ENCODE measurements at regions not wholly inside any gene's neighbourhood (a gene's known extent, or its start where the extent isn't known, plus 50 kb on each side); places are given as distances from the start of the nearest gene placed in this dataset.

GRCh38 chr3:181432992-181433391, 278.7 kb upstream of the SOX2 start:
- no peak for DNase-seq (ENCODE audit: low read depth)
- no peak overlapping the region for H3K4me3 ChIP-seq (replicated peaks; ENCODE audit: low read depth, low read length)
- no peak for TF ChIP-seq CTCF (IDR thresholded peaks at IDR 0.05; ENCODE audit: low read length, missing control alignments)

DNA sequence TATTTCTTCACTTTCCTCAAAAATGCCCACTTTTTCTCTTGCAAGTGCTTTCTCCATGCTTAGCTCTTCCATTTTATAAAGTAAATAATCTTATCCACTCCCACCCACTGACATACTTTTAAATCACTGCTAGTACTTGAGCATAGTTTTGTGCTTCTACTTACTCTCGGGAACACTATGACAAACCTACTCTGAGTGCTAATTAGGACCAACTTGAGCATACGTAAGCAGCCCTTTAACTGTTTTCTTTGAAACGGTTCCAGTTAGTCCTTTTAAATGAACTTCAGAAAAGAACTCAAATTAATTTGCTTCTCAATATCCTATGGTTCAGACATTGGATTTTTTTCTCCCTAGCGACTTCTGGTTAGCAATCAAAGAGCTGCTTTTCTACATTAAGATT, 280.0 kb upstream of the SOX2 start:
- DNase-seq (ENCODE audit: low read depth), result no peak
- no peak for TF ChIP-seq CTCF (IDR thresholded peaks at IDR 0.05; ENCODE audit: low read length, missing control alignments)
- H3K4me3 ChIP-seq (replicated peaks; ENCODE audit: low read depth, low read length), result no peak overlapping the region

DNA sequence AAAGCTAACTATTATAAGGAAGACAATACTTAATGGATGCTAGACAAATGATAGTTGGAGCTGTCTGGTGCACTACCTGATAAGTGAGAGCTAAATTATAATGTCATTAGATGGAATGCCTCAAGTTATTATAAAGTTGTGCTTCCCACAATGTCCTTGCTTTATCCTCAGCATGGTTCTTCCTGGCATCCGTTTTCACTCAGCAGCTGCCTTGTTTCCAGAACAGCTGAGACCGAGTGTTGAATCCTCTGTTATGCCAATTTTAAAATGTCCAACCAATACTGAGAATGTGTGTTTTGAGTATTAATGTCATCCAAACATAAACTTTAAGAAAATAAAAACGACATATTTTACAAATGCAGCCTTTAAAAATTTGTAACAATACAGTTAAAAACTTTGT, 286.7 kb upstream of the SOX2 start:
- DNase-seq (ENCODE audit: low read depth), result no peak
- TF ChIP-seq CTCF (IDR thresholded peaks at IDR 0.05; ENCODE audit: low read length, missing control alignments), result no peak
- no peak overlapping the region for H3K4me3 ChIP-seq (replicated peaks; ENCODE audit: low read depth, low read length)

GRCh38 chr3:181418233-181418632, 293.5 kb upstream of the SOX2 start:
- TF ChIP-seq CTCF (IDR thresholded peaks at IDR 0.05; ENCODE audit: low read length, missing control alignments), result no peak
- H3K4me3 ChIP-seq (replicated peaks; ENCODE audit: low read depth, low read length), result no peak overlapping the region

DNA sequence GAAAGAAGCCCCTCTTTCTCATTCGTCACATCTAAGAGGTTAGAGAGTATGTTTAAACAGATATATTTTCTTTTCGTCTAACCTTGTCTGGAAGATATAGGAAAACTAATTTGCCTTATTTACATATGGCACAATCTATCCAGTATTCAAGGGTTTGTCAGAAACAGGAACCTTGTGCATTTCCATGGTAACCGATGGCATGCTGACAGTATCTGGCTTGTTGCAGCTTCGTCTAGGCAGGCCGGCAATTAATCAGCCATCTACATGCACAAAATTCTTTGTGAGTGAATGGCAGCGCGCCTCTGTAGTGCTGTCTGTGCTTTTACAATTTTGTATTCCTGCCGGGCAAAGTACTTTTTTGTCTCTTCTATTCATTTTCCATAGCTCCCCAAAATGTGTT, 294.0 kb upstream of the SOX2 start:
- no peak overlapping the region for H3K4me3 ChIP-seq (replicated peaks; ENCODE audit: low read depth, low read length)
- no peak for DNase-seq (ENCODE audit: low read depth)
- TF ChIP-seq CTCF (IDR thresholded peaks at IDR 0.05; ENCODE audit: low read length, missing control alignments), result no peak

More at GRCh38 chr3:181418233-181418632, 293.5 kb upstream of the SOX2 start:
- DNase-seq (ENCODE audit: low read depth), result no peak

- no peak for TF ChIP-seq CTCF (IDR thresholded peaks at IDR 0.05; ENCODE audit: low read length, missing control alignments)
- DNase-seq (ENCODE audit: low read depth), result no peak
Measured at GRCh38 chr3:181410870-181411269, 300.9 kb upstream of the SOX2 start.

GRCh38 chr3:181403876-181404660, 307.7 kb upstream of the SOX2 start:
- no peak for DNase-seq (ENCODE audit: low read depth)
- no peak for TF ChIP-seq CTCF (IDR thresholded peaks at IDR 0.05; ENCODE audit: low read length, missing control alignments)
- no peak overlapping the region for H3K4me3 ChIP-seq (replicated peaks; ENCODE audit: low read depth, low read length)

More at GRCh38 chr3:181410870-181411269, 300.9 kb upstream of the SOX2 start:
- H3K4me3 ChIP-seq (replicated peaks; ENCODE audit: low read depth, low read length), result no peak overlapping the region
